Stimulated activated CD4-positive, alpha-beta T cell treated with anti-CD3 and anti-CD28 coated beads, TNF-alpha, amount 100 ng/mL, for 4 hours (primary cell): ENCODE measurements at regions not wholly inside any gene's neighbourhood (a gene's known extent, or its start where the extent isn't known, plus 50 kb on each side); places are given as distances from the start of the nearest gene placed in this dataset.
"Not testable (repeated sequence)": the region's sequence is repeated elsewhere in the genome, so short reads cannot be mapped to it uniquely, and the experiment has no call there.

ENCODE experiments used
- DNase-seq, 3 experiments: peaks; one replicate each; pipeline ENCODE4 v3.0.0-alpha.2; 2020; ENCODE audit warnings: low read depth in 3 of 3

GRCh38 chr12:131475012-131475411, 235.9 kb upstream of the SFSWAP start:
- DNase-seq = not testable (repeated sequence)

GRCh38 chr12:131477613-131478012, 233.3 kb upstream of the SFSWAP start:
- no peak for DNase-seq

- no peak for DNase-seq
These were observed 232.4 kb upstream of the SFSWAP start for GRCh38 chr12:131478468-131478867.

- no peak for DNase-seq
These were observed 228.7 kb upstream of the SFSWAP start for GRCh38 chr12:131482199-131482598.

GRCh38 chr12:131482686-131483085, 228.2 kb upstream of the SFSWAP start:
- no peak for DNase-seq

GRCh38 chr12:131486451-131487230, 224.2 kb upstream of the SFSWAP start:
- no peak for DNase-seq

GRCh38 chr12:131487388-131488124, 223.3 kb upstream of the SFSWAP start:
- DNase-seq = no peak

- DNase-seq = no peak
These were observed 221.2 kb upstream of the SFSWAP start for GRCh38 chr12:131489718-131490117.

GRCh38 chr12:131491155-131491554, 219.7 kb upstream of the SFSWAP start:
- no peak for DNase-seq

- DNase-seq = no peak
These were observed 218.9 kb upstream of the SFSWAP start for GRCh38 chr12:131491916-131492490.

GRCh38 chr12:131493068-131493826, 217.6 kb upstream of the SFSWAP start:
- no peak for DNase-seq

- DNase-seq = no peak
These were observed 216.7 kb upstream of the SFSWAP start for GRCh38 chr12:131494216-131494615.

- DNase-seq = no peak
These were observed 216.0 kb upstream of the SFSWAP start for GRCh38 chr12:131494741-131495524.

GRCh38 chr12:131497966-131498365, 212.9 kb upstream of the SFSWAP start:
- DNase-seq = no peak

- no peak for DNase-seq
These were observed 211.6 kb upstream of the SFSWAP start for GRCh38 chr12:131499160-131499863.

GRCh38 chr12:131499864-131500190, 211.1 kb upstream of the SFSWAP start:
- no peak for DNase-seq

- no peak for DNase-seq
These were observed 210.3 kb upstream of the SFSWAP start for GRCh38 chr12:131500564-131500963.

- no peak for DNase-seq
These were observed 205.3 kb upstream of the SFSWAP start for GRCh38 chr12:131505561-131505960.

- no peak for DNase-seq
These were observed 204.5 kb upstream of the SFSWAP start for GRCh38 chr12:131506426-131506825.

GRCh38 chr12:131507094-131507493, 203.8 kb upstream of the SFSWAP start:
- no peak for DNase-seq

- DNase-seq = no peak
These were observed 203.0 kb upstream of the SFSWAP start for GRCh38 chr12:131507881-131508280.
